ENCODE measurements at regions not wholly inside any gene's neighbourhood (a gene's known extent, or its start where the extent isn't known, plus 50 kb on each side); places are given as distances from the start of the nearest gene placed in this dataset.

GRCh38 chr3:59621037-59621436 lies 571.2 kb upstream of the CFAP20DC start:
- Mint-ChIP-seq H3K27me3 (no peaks in the 10 kb centered on the region), H3K36me3 (no peaks in the 10 kb centered on the region), H3K4me1 (no peaks in the 10 kb centered on the region), H3K27ac (no peak overlapping the region), H3K9me3 (peaks cover 2% of the 10 kb centered on the region), H3K4me3 (no peak overlapping the region)
- no peak for DNase-seq
- ATAC-seq (ENCODE audit: low read depth) = no peak
- POLR2A ChIA-PET = no interaction called here

DNA sequence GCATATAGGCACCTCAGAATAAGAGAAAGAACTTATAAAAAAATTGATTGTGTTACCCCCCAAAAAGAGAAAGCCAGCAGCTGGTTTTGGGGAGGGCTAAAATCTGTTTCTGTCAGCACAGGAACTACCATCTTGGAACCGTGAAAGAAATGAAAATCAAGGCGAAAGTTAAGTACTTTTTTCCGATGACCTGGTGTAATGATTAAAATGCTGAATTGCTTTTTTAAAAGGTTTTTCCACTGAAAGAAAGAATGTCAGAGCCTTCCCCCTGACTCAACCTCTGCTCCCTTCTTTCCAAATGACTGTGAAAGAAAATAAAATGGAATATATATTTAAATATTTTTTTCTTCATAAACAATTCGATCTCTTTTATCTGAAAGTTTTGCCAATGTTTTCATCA lies 570.5 kb upstream of the CFAP20DC start:
- Mint-ChIP-seq H3K27me3 (no peaks in the 10 kb centered on the region), H3K36me3 (no peaks in the 10 kb centered on the region), H3K9me3 (peaks cover 2% of the 10 kb centered on the region), H3K27ac (no peak overlapping the region), H3K4me1 (no peaks in the 10 kb centered on the region), H3K4me3 (no peak overlapping the region)
- POLR2A ChIA-PET = no interaction called here
- ATAC-seq (ENCODE audit: low read depth) (no peak), DNase-seq (no peak)

DNA sequence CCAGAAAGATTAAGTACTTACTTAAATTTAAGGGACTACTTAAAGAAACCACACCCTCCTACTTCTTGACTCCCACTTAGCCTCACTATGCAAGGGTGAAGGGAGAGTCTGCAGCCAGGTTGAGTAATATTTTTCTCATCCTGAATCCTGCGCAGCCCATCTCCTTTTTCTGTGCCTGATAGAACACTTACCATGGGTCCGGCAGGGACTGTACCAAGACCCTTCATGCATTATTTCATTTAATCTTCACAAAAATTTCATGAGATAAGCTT lies 562.6 kb upstream of the CFAP20DC start:
- H3K9me3 Mint-ChIP-seq = no peaks in the 10 kb centered on the region
- H3K27me3 Mint-ChIP-seq = no peaks in the 10 kb centered on the region
- POLR2A ChIA-PET = no interaction called here

GRCh38 chr3:59611649-59612443 lies 562.0 kb upstream of the CFAP20DC start:
- Mint-ChIP-seq H3K4me3 (no peak overlapping the region), H3K9me3 (no peaks in the 10 kb centered on the region), H3K4me1 (peaks cover 2% of the 10 kb centered on the region), H3K27ac (no peak overlapping the region), H3K36me3 (peaks cover 3% of the 10 kb centered on the region), H3K27me3 (no peaks in the 10 kb centered on the region)
- DNase-seq (no peak), ATAC-seq (ENCODE audit: low read depth) (no peak)
- POLR2A ChIA-PET = no interaction called here

More for the DNA sequence above, 562.6 kb upstream of the CFAP20DC start:
- ATAC-seq (ENCODE audit: low read depth) (no peak), DNase-seq (no peak)
- Mint-ChIP-seq H3K27ac (no peak overlapping the region), H3K4me3 (no peak overlapping the region), H3K4me1 (peaks cover 2% of the 10 kb centered on the region), H3K36me3 (peaks cover 3% of the 10 kb centered on the region)

GRCh38 chr3:59609657-59610348 lies 560.0 kb upstream of the CFAP20DC start:
- no peak overlapping the region for H3K4me3 Mint-ChIP-seq

GRCh38 chr3:59608356-59608755 lies 558.5 kb upstream of the CFAP20DC start:
- no peak overlapping the region for H3K4me3 Mint-ChIP-seq
- peaks cover 3% of the 10 kb centered on the region for H3K36me3 Mint-ChIP-seq
- H3K9me3 Mint-ChIP-seq = no peaks in the 10 kb centered on the region
- no peak overlapping the region for H3K27ac Mint-ChIP-seq
- peaks cover 2% of the 10 kb centered on the region for H3K4me1 Mint-ChIP-seq
- DNase-seq (no peak), ATAC-seq (ENCODE audit: low read depth) (no peak)
- H3K27me3 Mint-ChIP-seq = no peaks in the 10 kb centered on the region
- POLR2A ChIA-PET = no interaction called here

More at GRCh38 chr3:59609657-59610348, 560.0 kb upstream of the CFAP20DC start:
- Mint-ChIP-seq H3K27ac (no peak overlapping the region), H3K9me3 (no peaks in the 10 kb centered on the region), H3K4me1 (peaks cover 2% of the 10 kb centered on the region), H3K36me3 (peaks cover 3% of the 10 kb centered on the region), H3K27me3 (no peaks in the 10 kb centered on the region)
- POLR2A ChIA-PET = no interaction called here
- DNase-seq (no peak), ATAC-seq (ENCODE audit: low read depth) (no peak)

DNA sequence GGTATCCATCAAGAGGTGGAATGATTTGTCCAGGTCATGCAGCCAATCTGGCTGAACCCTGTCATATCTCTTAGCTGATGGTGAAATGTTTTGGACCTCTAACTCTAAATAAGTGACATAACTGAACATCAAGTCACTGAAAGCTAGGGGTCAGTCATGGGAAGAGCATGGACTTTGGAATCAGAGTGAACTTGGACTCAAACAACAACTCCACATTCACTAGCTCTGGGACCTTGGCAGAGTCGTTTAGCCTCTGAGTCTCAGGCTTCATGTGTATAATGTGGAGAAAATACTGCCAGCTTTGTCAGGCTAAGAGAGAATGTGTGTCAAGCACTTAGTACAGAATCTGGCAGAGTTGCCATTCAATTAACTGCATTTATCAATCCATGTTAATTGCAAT lies 557.8 kb upstream of the CFAP20DC start:
- H3K27me3 Mint-ChIP-seq = no peaks in the 10 kb centered on the region
- no peak for ATAC-seq (ENCODE audit: low read depth)

DNA sequence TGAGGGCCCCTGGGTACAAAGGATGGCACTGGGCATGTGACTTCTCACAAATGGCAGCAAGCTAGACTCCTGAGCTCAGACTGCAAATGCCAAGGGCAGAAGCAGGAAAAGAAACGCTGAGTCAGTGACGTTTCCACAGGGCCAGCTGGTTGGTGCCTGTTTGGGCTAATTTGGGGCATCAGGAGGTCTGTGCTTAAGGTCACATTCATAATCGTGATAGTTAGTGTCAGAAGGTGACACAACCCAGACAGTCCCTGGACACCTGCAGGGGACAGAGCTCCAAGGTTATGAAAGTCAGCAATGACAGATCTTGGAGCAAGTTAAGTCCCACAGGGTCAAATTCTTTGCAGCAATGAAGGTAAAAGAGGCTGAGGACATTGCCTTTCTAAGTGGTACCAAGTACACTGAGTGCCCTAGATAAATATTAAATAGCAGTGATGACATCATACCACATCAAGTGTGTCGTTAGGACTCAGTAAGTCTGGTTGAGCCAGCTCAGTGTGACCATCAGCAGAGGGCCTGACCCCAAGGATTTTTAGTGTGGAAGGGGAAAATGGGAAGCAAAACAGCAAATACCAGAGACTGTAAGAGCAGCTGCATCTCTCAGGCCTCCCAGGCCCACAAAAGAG lies 556.9 kb upstream of the CFAP20DC start:
- H3K27me3 Mint-ChIP-seq = peaks cover 5% of the 10 kb centered on the region
- POLR2A ChIA-PET = no interaction called here
- ATAC-seq (ENCODE audit: low read depth) = no peak
- H3K4me1 Mint-ChIP-seq = peaks cover 2% of the 10 kb centered on the region
- no peak overlapping the region for H3K27ac Mint-ChIP-seq
- no peak overlapping the region for H3K4me3 Mint-ChIP-seq
- no peaks in the 10 kb centered on the region for H3K9me3 Mint-ChIP-seq
- H3K36me3 Mint-ChIP-seq = no peaks in the 10 kb centered on the region
- DNase-seq = no peak

More for the DNA sequence above, 557.8 kb upstream of the CFAP20DC start:
- H3K36me3 Mint-ChIP-seq = no peaks in the 10 kb centered on the region
- no peaks in the 10 kb centered on the region for H3K9me3 Mint-ChIP-seq
- no peak overlapping the region for H3K4me3 Mint-ChIP-seq
- peaks cover 2% of the 10 kb centered on the region for H3K4me1 Mint-ChIP-seq
- H3K27ac Mint-ChIP-seq = no peak overlapping the region
- DNase-seq = no peak
- POLR2A ChIA-PET = no interaction called here

- Mint-ChIP-seq H3K4me3 (no peak overlapping the region), H3K9me3 (no peaks in the 10 kb centered on the region), H3K27ac (no peak overlapping the region), H3K36me3 (no peaks in the 10 kb centered on the region), H3K27me3 (peaks cover 9% of the 10 kb centered on the region), H3K4me1 (peaks cover 2% of the 10 kb centered on the region)
- DNase-seq (no peak), ATAC-seq (ENCODE audit: low read depth) (no peak)
- POLR2A ChIA-PET = no interaction called here
Observed at GRCh38 chr3:59605944-59606534, 556.2 kb upstream of the CFAP20DC start.

GRCh38 chr3:59605318-59605717 lies 555.5 kb upstream of the CFAP20DC start:
- no peak for DNase-seq
- no peak for ATAC-seq (ENCODE audit: low read depth)
- Mint-ChIP-seq H3K36me3 (no peaks in the 10 kb centered on the region), H3K27me3 (peaks cover 9% of the 10 kb centered on the region), H3K4me1 (peaks cover 2% of the 10 kb centered on the region), H3K4me3 (no peak overlapping the region), H3K9me3 (no peaks in the 10 kb centered on the region), H3K27ac (no peak overlapping the region)
- POLR2A ChIA-PET = no interaction called here

DNA sequence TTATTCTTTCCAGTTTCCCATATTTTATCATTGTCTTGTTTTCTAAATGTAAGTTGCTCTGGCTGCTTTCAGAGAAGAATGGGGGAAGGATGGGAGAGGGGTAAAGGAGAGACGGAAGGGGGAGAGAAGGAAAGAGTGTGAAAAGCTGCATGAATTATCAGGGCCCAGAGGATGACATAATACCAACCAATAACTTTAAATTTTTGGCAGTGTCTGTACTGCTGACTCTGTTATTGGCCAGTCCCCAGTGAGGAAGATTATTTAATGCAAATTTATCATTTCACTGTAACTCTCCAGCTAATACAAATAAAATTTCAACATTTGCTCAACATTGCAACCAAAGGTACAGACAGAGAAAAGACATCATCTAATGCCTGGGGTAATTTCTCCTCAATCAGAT lies 551.7 kb upstream of the CFAP20DC start:
- DNase-seq = no peak
- no peak for ATAC-seq (ENCODE audit: low read depth)
- POLR2A ChIA-PET = no interaction called here
- H3K36me3 Mint-ChIP-seq = no peaks in the 10 kb centered on the region
- H3K27ac Mint-ChIP-seq = no peak overlapping the region
- no peak overlapping the region for H3K4me3 Mint-ChIP-seq
- peaks cover 9% of the 10 kb centered on the region for H3K27me3 Mint-ChIP-seq
- no peaks in the 10 kb centered on the region for H3K4me1 Mint-ChIP-seq
- no peaks in the 10 kb centered on the region for H3K9me3 Mint-ChIP-seq

DNA sequence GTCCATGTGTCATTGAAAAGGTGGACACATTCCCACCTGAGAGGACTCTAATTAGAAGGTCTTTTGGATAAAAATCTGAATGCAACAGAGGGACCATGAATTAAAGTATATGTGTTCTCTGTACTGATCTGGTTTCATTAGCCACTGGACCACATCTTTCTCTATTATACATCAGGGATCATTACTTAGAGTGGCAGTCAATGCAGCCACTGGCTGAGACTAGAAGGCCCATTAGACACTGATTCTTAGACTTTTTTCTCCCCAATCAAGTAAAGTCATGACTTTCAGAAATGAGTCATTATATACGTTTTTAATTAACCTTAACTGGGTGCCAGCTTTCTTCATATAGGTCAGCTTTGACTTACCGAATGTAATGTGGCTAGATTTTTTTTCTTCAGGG lies 550.8 kb upstream of the CFAP20DC start:
- ATAC-seq (ENCODE audit: low read depth) (no peak), DNase-seq (no peak)
- peaks cover 9% of the 10 kb centered on the region for H3K27me3 Mint-ChIP-seq
- no peak overlapping the region for H3K4me3 Mint-ChIP-seq
- no peak overlapping the region for H3K27ac Mint-ChIP-seq
- no peaks in the 10 kb centered on the region for H3K36me3 Mint-ChIP-seq
- H3K9me3 Mint-ChIP-seq = no peaks in the 10 kb centered on the region
- no peaks in the 10 kb centered on the region for H3K4me1 Mint-ChIP-seq
- POLR2A ChIA-PET = no interaction called here

- H3K36me3 Mint-ChIP-seq = no peaks in the 10 kb centered on the region
- H3K4me3 Mint-ChIP-seq = no peak overlapping the region
- peaks cover 8% of the 10 kb centered on the region for H3K27me3 Mint-ChIP-seq
- H3K9me3 Mint-ChIP-seq = no peaks in the 10 kb centered on the region
- no peak for DNase-seq
- H3K27ac Mint-ChIP-seq = no peak overlapping the region
- no peak for ATAC-seq (ENCODE audit: low read depth)
- H3K4me1 Mint-ChIP-seq = no peaks in the 10 kb centered on the region
- POLR2A ChIA-PET = no interaction called here
Observed at GRCh38 chr3:59596741-59597140, 546.9 kb upstream of the CFAP20DC start.

GRCh38 chr3:59595830-59596229 lies 546.0 kb upstream of the CFAP20DC start:
- Mint-ChIP-seq H3K9me3 (no peaks in the 10 kb centered on the region), H3K27me3 (peaks cover 7% of the 10 kb centered on the region), H3K27ac (no peak overlapping the region), H3K4me1 (no peaks in the 10 kb centered on the region), H3K4me3 (no peak overlapping the region), H3K36me3 (no peaks in the 10 kb centered on the region)
- ATAC-seq (ENCODE audit: low read depth) (no peak), DNase-seq (no peak)
- POLR2A ChIA-PET = no interaction called here
